ENCODE measurements at regions not wholly inside any gene's neighbourhood (a gene's known extent, or its start where the extent isn't known, plus 50 kb on each side); places are given as distances from the start of the nearest gene placed in this dataset.

GRCh38 chr16:6547131-6547530 lies 785.5 kb upstream of the RBFOX1 start:
- Mint-ChIP-seq H3K27ac (no peak overlapping the region), H3K36me3 (ENCODE audit: low read depth) (no peaks in the 10 kb centered on the region), H3K4me1 (ENCODE audit: low read depth) (no peaks in the 10 kb centered on the region), H3K4me3 (no peak overlapping the region), H3K27me3 (no peaks in the 10 kb centered on the region), H3K9me3 (peaks cover 10% of the 10 kb centered on the region)
- no peak for DNase-seq

- DNase-seq = no peak
- H3K9me3 Mint-ChIP-seq = peaks cover 12% of the 10 kb centered on the region
- H3K4me3 Mint-ChIP-seq = no peak overlapping the region
- H3K36me3 Mint-ChIP-seq (ENCODE audit: low read depth) = no peaks in the 10 kb centered on the region
- H3K27me3 Mint-ChIP-seq = no peaks in the 10 kb centered on the region
- H3K27ac Mint-ChIP-seq = no peak overlapping the region
- H3K4me1 Mint-ChIP-seq (ENCODE audit: low read depth) = no peaks in the 10 kb centered on the region
These were observed 787.3 kb upstream of the RBFOX1 start for GRCh38 chr16:6545329-6545728.

DNA sequence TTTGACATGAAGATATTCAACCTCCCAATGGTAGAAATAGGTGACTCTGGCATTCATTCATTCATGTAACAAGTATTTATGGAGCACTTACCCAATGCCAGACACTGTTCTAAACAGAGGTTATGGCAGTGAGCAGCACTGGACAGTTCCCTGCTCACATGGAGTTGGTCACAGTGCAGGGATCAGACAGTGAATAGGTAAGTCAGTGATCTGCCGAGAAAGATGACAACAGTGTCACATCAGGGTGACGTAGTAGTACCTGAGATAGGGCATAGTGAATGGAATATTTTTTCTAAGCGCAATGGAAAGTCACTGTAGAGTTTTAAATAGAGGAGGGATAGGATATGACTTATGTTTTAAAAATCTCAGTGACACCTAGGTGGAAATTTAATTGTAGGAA lies 791.4 kb upstream of the RBFOX1 start:
- Mint-ChIP-seq H3K4me1 (ENCODE audit: low read depth) (no peaks in the 10 kb centered on the region), H3K36me3 (ENCODE audit: low read depth) (no peaks in the 10 kb centered on the region)

GRCh38 chr16:6536411-6536810 lies 796.2 kb upstream of the RBFOX1 start:
- no peak overlapping the region for H3K27ac Mint-ChIP-seq
- H3K4me1 Mint-ChIP-seq (ENCODE audit: low read depth) = no peaks in the 10 kb centered on the region
- no peaks in the 10 kb centered on the region for H3K27me3 Mint-ChIP-seq
- no peak for DNase-seq
- no peaks in the 10 kb centered on the region for H3K36me3 Mint-ChIP-seq (ENCODE audit: low read depth)
- H3K9me3 Mint-ChIP-seq = peaks cover 11% of the 10 kb centered on the region
- H3K4me3 Mint-ChIP-seq = no peak overlapping the region

More for the DNA sequence above, 791.4 kb upstream of the RBFOX1 start:
- no peak overlapping the region for H3K27ac Mint-ChIP-seq
- no peak overlapping the region for H3K4me3 Mint-ChIP-seq
- H3K9me3 Mint-ChIP-seq = peaks cover 2% of the 10 kb centered on the region
- no peaks in the 10 kb centered on the region for H3K27me3 Mint-ChIP-seq
- no peak for DNase-seq

GRCh38 chr16:6531067-6531466 lies 801.6 kb upstream of the RBFOX1 start:
- H3K27ac Mint-ChIP-seq = no peak overlapping the region
- H3K4me3 Mint-ChIP-seq = no peak overlapping the region
- H3K9me3 Mint-ChIP-seq = peaks cover 11% of the 10 kb centered on the region
- H3K27me3 Mint-ChIP-seq = no peaks in the 10 kb centered on the region
- no peaks in the 10 kb centered on the region for H3K36me3 Mint-ChIP-seq (ENCODE audit: low read depth)
- H3K4me1 Mint-ChIP-seq (ENCODE audit: low read depth) = no peaks in the 10 kb centered on the region
- DNase-seq = no peak

DNA sequence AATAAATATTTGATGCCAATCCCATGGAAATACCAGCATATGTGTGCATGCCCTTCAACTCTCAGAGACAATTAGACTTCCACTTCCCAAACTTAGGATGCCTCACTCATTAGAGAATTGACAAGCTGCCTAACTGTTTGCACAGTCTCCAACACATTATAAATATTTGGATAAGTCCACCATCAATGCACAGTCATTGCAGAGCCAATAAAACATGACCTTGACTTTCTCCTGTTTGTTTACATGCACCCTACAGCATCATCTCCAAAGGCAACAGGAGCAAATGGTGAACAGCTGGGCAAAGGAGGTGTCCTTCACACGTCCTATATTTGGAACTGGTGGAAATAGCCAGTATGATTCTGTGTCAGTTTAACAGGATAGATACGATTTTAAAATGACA lies 804.4 kb upstream of the RBFOX1 start:
- Mint-ChIP-seq H3K4me3 (no peak overlapping the region), H3K27me3 (no peaks in the 10 kb centered on the region), H3K36me3 (ENCODE audit: low read depth) (no peaks in the 10 kb centered on the region), H3K4me1 (ENCODE audit: low read depth) (no peaks in the 10 kb centered on the region), H3K27ac (no peak overlapping the region), H3K9me3 (peaks cover 10% of the 10 kb centered on the region)
- DNase-seq = no peak

GRCh38 chr16:6527646-6528045 lies 805.0 kb upstream of the RBFOX1 start:
- Mint-ChIP-seq H3K27ac (no peak overlapping the region), H3K27me3 (no peaks in the 10 kb centered on the region), H3K4me1 (ENCODE audit: low read depth) (no peaks in the 10 kb centered on the region), H3K4me3 (no peak overlapping the region), H3K36me3 (ENCODE audit: low read depth) (no peaks in the 10 kb centered on the region), H3K9me3 (peaks cover 5% of the 10 kb centered on the region)
- DNase-seq = no peak

DNA sequence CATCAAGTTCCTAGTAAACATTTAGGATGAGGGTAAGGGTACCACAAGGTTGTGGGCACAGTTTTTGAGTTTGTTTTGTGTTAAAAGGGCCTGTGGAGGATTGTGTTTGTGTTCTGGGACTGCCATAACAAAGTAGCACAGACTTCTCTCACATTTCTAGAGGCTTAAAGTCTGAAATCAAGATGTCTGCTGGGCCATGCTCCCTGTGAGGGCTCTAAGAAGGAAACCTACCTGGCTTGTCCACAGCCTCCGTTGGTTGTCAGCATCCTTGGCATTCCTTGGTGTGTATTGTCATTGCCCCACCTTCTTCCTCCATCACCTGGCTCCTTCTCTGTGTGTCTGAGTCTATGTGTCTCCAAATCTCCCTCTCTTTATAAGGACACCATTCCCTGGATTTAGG lies 808.1 kb upstream of the RBFOX1 start:
- Mint-ChIP-seq H3K36me3 (ENCODE audit: low read depth) (no peaks in the 10 kb centered on the region), H3K9me3 (no peaks in the 10 kb centered on the region), H3K4me3 (no peak overlapping the region), H3K27ac (no peak overlapping the region), H3K4me1 (ENCODE audit: low read depth) (no peaks in the 10 kb centered on the region), H3K27me3 (no peaks in the 10 kb centered on the region)
- no peak for DNase-seq

- Mint-ChIP-seq H3K27ac (no peak overlapping the region), H3K27me3 (no peaks in the 10 kb centered on the region), H3K4me3 (no peak overlapping the region), H3K36me3 (ENCODE audit: low read depth) (no peaks in the 10 kb centered on the region), H3K4me1 (ENCODE audit: low read depth) (no peaks in the 10 kb centered on the region), H3K9me3 (peaks cover 14% of the 10 kb centered on the region)
- DNase-seq = no peak
These were observed 815.5 kb upstream of the RBFOX1 start for GRCh38 chr16:6517020-6517720.

GRCh38 chr16:6512512-6512911 lies 820.1 kb upstream of the RBFOX1 start:
- peaks cover 9% of the 10 kb centered on the region for H3K9me3 Mint-ChIP-seq
- no peaks in the 10 kb centered on the region for H3K4me1 Mint-ChIP-seq (ENCODE audit: low read depth)
- no peak overlapping the region for H3K27ac Mint-ChIP-seq
- no peaks in the 10 kb centered on the region for H3K36me3 Mint-ChIP-seq (ENCODE audit: low read depth)
- DNase-seq = no peak
- no peaks in the 10 kb centered on the region for H3K27me3 Mint-ChIP-seq
- no peak overlapping the region for H3K4me3 Mint-ChIP-seq

- H3K27ac Mint-ChIP-seq = no peak overlapping the region
- no peaks in the 10 kb centered on the region for H3K4me1 Mint-ChIP-seq (ENCODE audit: low read depth)
- no peaks in the 10 kb centered on the region for H3K36me3 Mint-ChIP-seq (ENCODE audit: low read depth)
- H3K4me3 Mint-ChIP-seq = no peak overlapping the region
- DNase-seq = no peak
- H3K9me3 Mint-ChIP-seq = peaks cover 14% of the 10 kb centered on the region
- H3K27me3 Mint-ChIP-seq = no peaks in the 10 kb centered on the region
These were observed 822.4 kb upstream of the RBFOX1 start for GRCh38 chr16:6510261-6510660.

DNA sequence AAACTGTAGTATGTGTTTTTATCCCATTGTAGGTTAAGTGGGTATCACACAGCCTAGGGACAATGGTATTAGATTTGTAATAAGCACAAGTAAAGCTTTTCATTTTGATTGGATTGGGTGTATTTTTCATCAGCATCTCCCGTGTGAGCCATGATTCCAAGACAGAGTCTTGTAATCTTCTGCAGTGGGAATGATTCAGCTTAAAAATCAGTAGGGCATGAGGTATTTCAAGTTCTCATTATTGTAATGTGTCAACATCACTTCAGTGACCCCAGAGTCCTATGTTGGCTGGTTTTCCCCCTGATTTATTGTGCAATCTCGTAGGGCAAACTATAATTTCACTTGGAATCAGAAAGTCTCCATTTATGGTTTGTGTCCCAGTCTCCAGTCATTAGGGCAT lies 833.2 kb upstream of the RBFOX1 start:
- no peak overlapping the region for H3K4me3 Mint-ChIP-seq
- H3K36me3 Mint-ChIP-seq (ENCODE audit: low read depth) = no peaks in the 10 kb centered on the region
- no peak overlapping the region for H3K27ac Mint-ChIP-seq
- H3K27me3 Mint-ChIP-seq = no peaks in the 10 kb centered on the region
- no peaks in the 10 kb centered on the region for H3K4me1 Mint-ChIP-seq (ENCODE audit: low read depth)
- peaks cover 30% of the 10 kb centered on the region for H3K9me3 Mint-ChIP-seq
- no peak for DNase-seq

DNA sequence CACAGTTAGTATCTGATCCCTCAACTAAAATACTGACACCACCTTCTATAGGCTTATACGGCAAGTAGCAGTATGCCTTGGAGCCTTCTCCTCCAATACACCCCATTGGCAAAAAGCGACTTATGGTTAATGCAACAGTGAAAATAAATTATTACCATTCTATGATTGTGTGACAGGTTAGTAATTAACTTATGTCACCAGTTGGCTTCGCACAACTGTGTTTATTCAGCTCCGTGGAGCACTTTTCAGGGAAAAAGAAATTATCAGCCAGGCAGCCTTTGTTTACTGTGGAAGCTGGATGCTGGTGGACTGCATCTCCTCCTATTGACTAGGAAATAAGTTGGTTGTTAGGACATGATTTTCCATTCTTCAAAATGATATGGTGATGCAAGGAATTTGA lies 833.8 kb upstream of the RBFOX1 start:
- Mint-ChIP-seq H3K27me3 (no peaks in the 10 kb centered on the region), H3K4me1 (ENCODE audit: low read depth) (no peaks in the 10 kb centered on the region), H3K4me3 (no peak overlapping the region), H3K36me3 (ENCODE audit: low read depth) (no peaks in the 10 kb centered on the region), H3K9me3 (peaks cover 31% of the 10 kb centered on the region), H3K27ac (no peak overlapping the region)
- DNase-seq = no peak

GRCh38 chr16:6496996-6497395 lies 835.6 kb upstream of the RBFOX1 start:
- H3K36me3 Mint-ChIP-seq (ENCODE audit: low read depth) = no peaks in the 10 kb centered on the region
- DNase-seq = no peak
- no peaks in the 10 kb centered on the region for H3K4me1 Mint-ChIP-seq (ENCODE audit: low read depth)
- no peak overlapping the region for H3K27ac Mint-ChIP-seq
- H3K9me3 Mint-ChIP-seq = peaks cover 33% of the 10 kb centered on the region
- H3K27me3 Mint-ChIP-seq = no peaks in the 10 kb centered on the region
- H3K4me3 Mint-ChIP-seq = no peak overlapping the region

DNA sequence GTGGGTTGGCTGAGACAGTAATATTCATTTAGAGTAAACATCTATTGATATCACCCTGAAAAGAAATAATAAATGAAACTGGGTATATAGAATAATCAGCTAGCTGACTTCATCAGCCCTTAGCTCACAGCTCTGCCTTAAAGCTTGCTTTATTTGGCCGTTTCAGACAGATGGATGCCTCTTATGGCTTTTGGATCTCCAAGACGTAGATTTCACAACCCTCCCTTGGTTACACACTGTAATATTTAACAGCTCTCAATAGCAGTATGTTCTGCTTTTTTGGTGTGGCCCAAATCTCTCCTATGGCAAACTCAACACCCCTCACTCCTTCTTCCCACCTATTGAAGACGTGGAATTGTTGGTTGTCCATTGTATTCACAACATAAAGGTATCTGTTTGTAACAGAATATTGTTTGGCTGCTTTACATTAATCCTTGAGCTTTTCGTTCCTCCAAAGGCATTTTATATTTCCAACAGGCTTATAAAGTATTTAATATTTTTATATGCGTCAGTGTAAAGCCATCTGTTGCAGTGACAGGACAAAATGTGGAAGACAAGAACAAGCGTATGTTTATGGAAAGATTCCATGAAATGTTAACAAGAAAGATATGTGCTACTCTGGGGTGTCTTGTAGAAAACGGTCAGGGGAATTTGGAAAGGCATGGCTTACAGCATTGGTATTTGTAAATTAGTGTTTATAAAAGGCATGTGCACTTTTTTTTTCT lies 837.0 kb upstream of the RBFOX1 start:
- Mint-ChIP-seq H3K36me3 (ENCODE audit: low read depth) (no peaks in the 10 kb centered on the region), H3K27me3 (no peaks in the 10 kb centered on the region), H3K4me1 (ENCODE audit: low read depth) (no peaks in the 10 kb centered on the region), H3K27ac (no peak overlapping the region), H3K9me3 (peaks cover 29% of the 10 kb centered on the region), H3K4me3 (no peak overlapping the region)
- no peak for DNase-seq

Data from activated T-cell treated with anti-CD3 and anti-CD28 coated beads, Interleukin-2, amount 50 U/mL, for 24 hours (primary cell).